IMR-90 (cell line): ENCODE measurements at regions not wholly inside any gene's neighbourhood (a gene's known extent, or its start where the extent isn't known, plus 50 kb on each side); places are given as distances from the start of the nearest gene placed in this dataset.

ENCODE experiments used
- ATAC-seq: fragments of 200-7000 bp; cut with Tn5 transposase; 2 replicates; pipeline ENCODE4 v1.9.1; 2020; ENCODE audit warnings: low read depth, mild to moderate bottlenecking, moderate library complexity
- BruUV-seq: library from RNA; stranded (reverse); fragments of 400-500 nt; replicated peaks from 2 replicates; lab custom pipeline; 2021; lab: Mats Ljungman, UMichigan
- CTCF ChIA-PET: fragments of 300-600 bp; formaldehyde crosslinking; extraction: SDS; loops from one replicate; lab custom pipeline; 2021; ENCODE audit warnings: antibody characterized with exemption; lab: Yijun Ruan, JAX
- POLR2A ChIA-PET: fragments of 300-600 bp; sonication (Branson Sonifier 250); formaldehyde crosslinking; loops from one replicate; lab custom pipeline; 2022; ENCODE audit warnings: antibody characterized with exemption; ENCODE audit not compliant: unreplicated experiment; lab: Charles Lee
- DNase-seq: peaks from one replicate; pipeline ENCODE4 v3.0.0; 2013
- H2AFZ ChIP-seq: replicated peaks from 2 replicates; pipeline ENCODE3; 2013; ENCODE audit warnings: low read length, mild to moderate bottlenecking; ENCODE audit not compliant: poor library complexity
- H2AK5ac ChIP-seq: 2 replicates; pipeline ENCODE4 v1.6.1; 2013; ENCODE audit warnings: low read depth, low read length, inconsistent platforms
- H2AK9ac ChIP-seq: replicated peaks from 2 replicates; pipeline ENCODE3; 2013; ENCODE audit warnings: mild to moderate bottlenecking, low read depth, low read length, moderate library complexity; ENCODE audit not compliant: poor library complexity
- H2BK120ac ChIP-seq: 2 replicates; pipeline ENCODE4 v1.6.1; 2013; ENCODE audit warnings: low read depth, low read length, inconsistent platforms
- H2BK15ac ChIP-seq: 3 replicates; pipeline ENCODE4 v1.6.1; 2013; ENCODE audit warnings: low read depth, low read length, inconsistent platforms
- H2BK20ac ChIP-seq: 2 replicates; pipeline ENCODE4 v1.6.1; 2013; ENCODE audit warnings: low read depth, mild to moderate bottlenecking, inconsistent platforms, low read length, moderate library complexity
- H2BK5ac ChIP-seq: 2 replicates; pipeline ENCODE4 v1.6.1; 2013; ENCODE audit warnings: mild to moderate bottlenecking, low read depth, low read length, inconsistent platforms; ENCODE audit not compliant: poor library complexity, severe bottlenecking
- H3K14ac ChIP-seq: replicated peaks from 2 replicates; pipeline ENCODE4 v1.6.1; 2013; ENCODE audit warnings: low read depth, low read length, inconsistent platforms
- H3K18ac ChIP-seq: 2 replicates; pipeline ENCODE4 v1.6.1; 2013; ENCODE audit warnings: low read depth, low read length, control low read depth
- H3K23ac ChIP-seq: 2 replicates; pipeline ENCODE4 v1.6.1; 2013; ENCODE audit warnings: low read depth, low read length, inconsistent platforms
- H3K27ac ChIP-seq: 2 replicates; pipeline ENCODE4 v1.5.1; 2013; ENCODE audit warnings: mild to moderate bottlenecking, control low read depth, low read length; ENCODE audit not compliant: insufficient read depth
- H3K27me3 ChIP-seq: 2 replicates; pipeline ENCODE4 v1.6.1; 2013; ENCODE audit warnings: low read length; ENCODE audit not compliant: control insufficient read depth, insufficient read depth
- H3K36me3 ChIP-seq: 2 replicates; pipeline ENCODE4 v1.6.1; 2013; ENCODE audit warnings: low read length, mixed read lengths; ENCODE audit not compliant: control insufficient read depth, insufficient read depth
- H3K4ac ChIP-seq: 2 replicates; pipeline ENCODE4 v1.6.1; 2013; ENCODE audit warnings: low read depth, low read length, inconsistent platforms
- H3K4me1 ChIP-seq: 2 replicates; pipeline ENCODE4 v1.6.1; 2013; ENCODE audit warnings: low read length, mixed read lengths; ENCODE audit not compliant: control insufficient read depth, insufficient read depth
- H3K4me2 ChIP-seq: 2 replicates; pipeline ENCODE4 v1.6.1; 2013; ENCODE audit warnings: low read depth, mild to moderate bottlenecking, control low read depth, low read length, moderate library complexity
- H3K4me3 ChIP-seq: 2 replicates; pipeline ENCODE4 v1.5.1; 2013; ENCODE audit warnings: low read depth, mild to moderate bottlenecking, control low read depth, low read length, moderate library complexity; ENCODE audit not compliant: insufficient read depth
- H3K56ac ChIP-seq: 2 replicates; pipeline ENCODE4 v1.6.1; 2013; ENCODE audit warnings: low read length, inconsistent platforms; ENCODE audit not compliant: insufficient read depth; ENCODE audit errors: extremely low read depth
- H3K79me1 ChIP-seq, 2 experiments: 2 replicates each; pipeline ENCODE4 v1.6.1; 2013; ENCODE audit warnings: low read length in 2 of 2, inconsistent platforms in 1 of 2, low read depth in 1 of 2
- H3K9ac ChIP-seq: 2 replicates; pipeline ENCODE4 v1.6.1; 2013; ENCODE audit warnings: low read depth, low read length, control low read depth
- H3K9me1 ChIP-seq: 2 replicates; pipeline ENCODE4 v1.6.1; 2013; ENCODE audit warnings: low read length, inconsistent platforms; ENCODE audit not compliant: insufficient read depth
- H3K9me3 ChIP-seq: 2 replicates; pipeline ENCODE4 v1.6.1; 2013; ENCODE audit warnings: low read length; ENCODE audit not compliant: control insufficient read depth, insufficient read depth
- H4K20me1 ChIP-seq: 2 replicates; pipeline ENCODE4 v1.6.1; 2013; ENCODE audit warnings: low read length, inconsistent platforms; ENCODE audit not compliant: insufficient read depth
- H4K5ac ChIP-seq: 2 replicates; pipeline ENCODE4 v1.6.1; 2013; ENCODE audit warnings: mild to moderate bottlenecking, low read depth, low read length, control low read depth
- H4K8ac ChIP-seq, 2 experiments: 2 replicates each; pipeline ENCODE4 v1.6.1; 2013; ENCODE audit warnings: low read depth in 2 of 2, low read length in 2 of 2, control low read depth in 1 of 2, inconsistent platforms in 1 of 2
- H4K91ac ChIP-seq: 2 replicates; pipeline ENCODE4 v1.6.1; 2013; ENCODE audit warnings: low read depth, low read length, inconsistent platforms; ENCODE audit not compliant: insufficient read depth
- BHLHE40 ChIP-seq: fragments of 150-350 bp; IDR thresholded peaks from 2 replicates; pipeline ENCODE4 v1.6.1; 2016; ENCODE audit warnings: mild to moderate bottlenecking, low read depth, low read length
- CEBPB ChIP-seq: IDR thresholded peaks from 2 replicates; pipeline ENCODE4 v1.6.1; 2012; ENCODE audit warnings: low read depth, low read length, improper control_type of control experiment
- CHD1 ChIP-seq: IDR thresholded peaks from 2 replicates; pipeline ENCODE4 v1.6.1; 2012; ENCODE audit warnings: low read depth, low read length, improper control_type of control experiment
- CTCF ChIP-seq: conservative IDR thresholded peaks from 2 replicates; pipeline ENCODE4 v1.5.1; 2012; ENCODE audit warnings: mild to moderate bottlenecking, low read depth, low read length, improper control_type of control experiment
- ELK1 ChIP-seq: fragments of 150-350 bp; IDR thresholded peaks from 2 replicates; pipeline ENCODE4 v1.6.1; 2016; ENCODE audit warnings: low read depth, mild to moderate bottlenecking, low read length, moderate library complexity, borderline replicate concordance
- FOS ChIP-seq: fragments of 150-350 bp; IDR thresholded peaks from 2 replicates; pipeline ENCODE4 v1.6.1; 2016; ENCODE audit warnings: low read depth, low read length
- MAFK ChIP-seq: IDR thresholded peaks from 2 replicates; pipeline ENCODE4 v1.6.1; 2012; ENCODE audit warnings: low read depth, low read length, improper control_type of control experiment
- MAZ ChIP-seq: IDR thresholded peaks from 2 replicates; pipeline ENCODE4 v1.6.1; 2012; ENCODE audit warnings: low read depth, mild to moderate bottlenecking, low read length, improper control_type of control experiment, moderate library complexity, borderline replicate concordance
- MXI1 ChIP-seq: IDR thresholded peaks from 2 replicates; pipeline ENCODE4 v1.6.1; 2012; ENCODE audit warnings: low read depth, mild to moderate bottlenecking, low read length, moderate library complexity, borderline replicate concordance
- NFE2L2 ChIP-seq: fragments of 150-350 bp; IDR thresholded peaks from 2 replicates; pipeline ENCODE4 v1.6.1; 2016; ENCODE audit warnings: low read depth, mild to moderate bottlenecking, low read length
- POLR2A ChIP-seq: IDR thresholded peaks from 2 replicates; pipeline ENCODE4 v1.6.1; 2012; ENCODE audit warnings: mild to moderate bottlenecking, low read depth, low read length
- RAD21 ChIP-seq: IDR thresholded peaks from 2 replicates; pipeline ENCODE4 v1.6.1; 2012; ENCODE audit warnings: low read length, improper control_type of control experiment
- RCOR1 ChIP-seq: IDR thresholded peaks from 2 replicates; pipeline ENCODE4 v1.6.1; 2012; ENCODE audit warnings: mild to moderate bottlenecking, low read length, improper control_type of control experiment; ENCODE audit not compliant: insufficient replicate concordance
- RFX5 ChIP-seq: IDR thresholded peaks from 2 replicates; pipeline ENCODE4 v1.8.0; 2012; ENCODE audit warnings: low read depth, mild to moderate bottlenecking, low read length, moderate library complexity
- SMC3 ChIP-seq: fragments of 150-350 bp; IDR thresholded peaks from 2 replicates; pipeline ENCODE4 v1.6.1; 2016; ENCODE audit warnings: low read depth, mild to moderate bottlenecking, antibody characterized with exemption, low read length, moderate library complexity
- WGBS, 2 experiments: methylation state at CpG; one replicate each; pipeline versions ENCODE4 v1.1.5 to v1.1.7; 2013; ENCODE audit warnings: missing lambda C conversion rate in 2 of 2; ENCODE audit not compliant: insufficient read length in 1 of 2; ENCODE audit errors: extremely low coverage in 2 of 2; 5-methylcytosine and 5-hydroxymethylcytosine counted together
- dilution Hi-C: fragments of 300-500 bp; cut with HindIII; formaldehyde crosslinking; loops from one replicate; pipeline ENCODE4 v1.14.3; 2018; ENCODE audit warnings: low sequenced_read_pairs; ENCODE audit not compliant: unreplicated experiment
- in situ Hi-C: fragments of 300-500 bp; cut with MboI; formaldehyde crosslinking; loops from 3 replicates; pipeline ENCODE4 v1.14.3; 2019; ENCODE audit warnings: low sequenced_read_pairs, inconsistent platforms, mixed read lengths
- intact Hi-C: fragments of 100-400 bp; cut with micrococcal nuclease; formaldehyde crosslinking; loops from 2 replicates; pipeline ENCODE4 v1.10.0; 2022

- TF ChIP-seq MXI1, result no peak
These were observed 131.7 kb upstream of the NDUFV2 start (continued) for GRCh38 chr18:8970843-8971242.

- Histone ChIP-seq H4K20me1 (no peaks in the 10 kb centered on the region), H4K8ac (no peak overlapping the region), H3K9me3 (peaks cover 2% of the 10 kb centered on the region; the same call in 1 of the 2 replicates), H3K27me3 (no peaks in the 10 kb centered on the region), H3K14ac (peak overlapping the region; percentile 21; the same call in 1 of the 2 replicates), H2BK120ac (no peak overlapping the region), H2BK15ac (0 out of 3 replicates have a peak overlapping the region, but pooled peaks have one; percentile 77), H3K4me1 (peaks cover 5% of the 10 kb centered on the region), H2AK5ac (peak overlapping the region; percentile 71), H2BK20ac (0 out of 2 replicates have a peak overlapping the region, but pooled peaks have one; percentile 69), H3K56ac (no peak overlapping the region), H2AFZ (peak overlapping the region; percentile 10), H3K18ac (no peak overlapping the region), H2BK5ac (no peak overlapping the region), H2AK9ac (no peak overlapping the region), H3K4ac (no peak overlapping the region), H3K23ac (0 out of 2 replicates have a peak overlapping the region, but pooled peaks have one; percentile 31), H4K91ac (0 out of 2 replicates have a peak overlapping the region, but pooled peaks have one; percentile 10), H4K5ac (no peak overlapping the region), H3K27ac (no peak overlapping the region), H3K9ac (no peak overlapping the region), H3K4me2 (no peak overlapping the region), H3K4me3 (no peak overlapping the region), H3K36me3 (no peaks in the 10 kb centered on the region), H3K79me1 (no peaks in the 10 kb centered on the region), H3K9me1 (peaks cover 7% of the 10 kb centered on the region; the same call in 1 of the 2 replicates)
- 80% methylated on average over 1 of the region's 7 CpGs; no CpG with 5 or more reads in 1 of the 2 experiments for WGBS, 2 experiments
- ChIA-PET POLR2A (no interaction called here), CTCF (no interaction called here)
- ATAC-seq (no peak), DNase-seq (no peak)
- in situ Hi-C loops, result no loop called here
- intact Hi-C loops, result no loop called here
- BruUV-seq, result no TSS peak
- dilution Hi-C loops, result no loop called here
- TF ChIP-seq MXI1 (no peak), MAFK (no peak), BHLHE40 (no peak), CHD1 (no peak), RFX5 (no peak), ELK1 (no peak), CEBPB (no peak), CTCF (no peak), POLR2A (no peak), NFE2L2 (no peak), SMC3 (no peak), FOS (no peak), MAZ (no peak), RAD21 (no peak), RCOR1 (no peak)
These were observed 130.4 kb upstream of the NDUFV2 start for GRCh38 chr18:8972116-8972515.
